Osteocyte (in vitro differentiated cells): ENCODE measurements at regions not wholly inside any gene's neighbourhood (a gene's known extent, or its start where the extent isn't known, plus 50 kb on each side); places are given as distances from the start of the nearest gene placed in this dataset.

Experiments used
- DNase-seq: peaks from one replicate; pipeline ENCODE4 v3.0.0; 2021; ENCODE audit warnings: mixed read lengths; ENCODE audit not compliant: unreplicated experiment; ENCODE audit errors: extremely low spot score
- H3K27ac Mint-ChIP-seq: one replicate; pipeline ENCODE4 v1.8.0; 2021; ENCODE audit warnings: mild to moderate bottlenecking, mixed read lengths; ENCODE audit not compliant: unreplicated experiment
- H3K27me3 Mint-ChIP-seq: one replicate; pipeline ENCODE4 v1.8.0; 2021; ENCODE audit warnings: mixed read lengths; ENCODE audit not compliant: unreplicated experiment
- H3K36me3 Mint-ChIP-seq: one replicate; pipeline ENCODE4 v1.8.0; 2021; ENCODE audit warnings: mixed read lengths; ENCODE audit not compliant: unreplicated experiment
- H3K4me1 Mint-ChIP-seq: one replicate; pipeline ENCODE4 v1.8.0; 2021; ENCODE audit warnings: mixed read lengths; ENCODE audit not compliant: unreplicated experiment
- H3K4me3 Mint-ChIP-seq: one replicate; pipeline ENCODE4 v1.8.0; 2021; ENCODE audit warnings: mild to moderate bottlenecking, moderate library complexity, mixed read lengths; ENCODE audit not compliant: unreplicated experiment
- H3K9me3 Mint-ChIP-seq: one replicate; pipeline ENCODE4 v1.8.0; 2021; ENCODE audit warnings: mixed read lengths; ENCODE audit not compliant: unreplicated experiment
- TF ChIP-seq, protein P1 (sequence below): fragments of 200-600 bp; sonication (generic); IDR thresholded peaks from 2 replicates; pipeline ENCODE4 v1.5.0; 2021; ENCODE audit warnings: antibody characterized with exemption, mild to moderate bottlenecking, moderate library complexity

DNA sequence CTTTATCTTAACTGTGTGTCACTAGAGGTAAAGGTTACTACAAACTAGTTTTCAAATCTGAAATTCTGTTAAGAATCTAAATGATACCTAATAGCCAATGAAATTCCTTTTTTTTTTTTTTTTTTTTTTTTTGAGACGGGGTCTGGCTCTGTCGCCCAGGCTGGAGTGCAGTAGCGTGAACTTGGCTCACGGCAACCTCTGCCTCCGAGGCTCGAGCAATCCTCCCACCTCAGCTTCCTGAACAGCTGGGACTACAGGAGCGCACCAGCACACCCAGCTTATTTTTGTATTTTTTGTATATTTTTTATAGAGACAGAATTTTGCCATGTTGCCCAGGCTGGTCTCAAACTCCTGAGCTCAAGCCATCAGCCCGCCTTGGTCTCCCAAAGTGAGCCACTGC is 160.3 kb upstream of the NEBL start:
- Mint-ChIP-seq H3K9me3 (peaks cover 7% of the 10 kb centered on the region), H3K4me3 (no peak overlapping the region), H3K36me3 (no peaks in the 10 kb centered on the region), H3K4me1 (no peaks in the 10 kb centered on the region), H3K27me3 (peaks cover 20% of the 10 kb centered on the region), H3K27ac (no peak overlapping the region)
- DNase-seq, result no peak
- TF ChIP-seq, protein P1, sequence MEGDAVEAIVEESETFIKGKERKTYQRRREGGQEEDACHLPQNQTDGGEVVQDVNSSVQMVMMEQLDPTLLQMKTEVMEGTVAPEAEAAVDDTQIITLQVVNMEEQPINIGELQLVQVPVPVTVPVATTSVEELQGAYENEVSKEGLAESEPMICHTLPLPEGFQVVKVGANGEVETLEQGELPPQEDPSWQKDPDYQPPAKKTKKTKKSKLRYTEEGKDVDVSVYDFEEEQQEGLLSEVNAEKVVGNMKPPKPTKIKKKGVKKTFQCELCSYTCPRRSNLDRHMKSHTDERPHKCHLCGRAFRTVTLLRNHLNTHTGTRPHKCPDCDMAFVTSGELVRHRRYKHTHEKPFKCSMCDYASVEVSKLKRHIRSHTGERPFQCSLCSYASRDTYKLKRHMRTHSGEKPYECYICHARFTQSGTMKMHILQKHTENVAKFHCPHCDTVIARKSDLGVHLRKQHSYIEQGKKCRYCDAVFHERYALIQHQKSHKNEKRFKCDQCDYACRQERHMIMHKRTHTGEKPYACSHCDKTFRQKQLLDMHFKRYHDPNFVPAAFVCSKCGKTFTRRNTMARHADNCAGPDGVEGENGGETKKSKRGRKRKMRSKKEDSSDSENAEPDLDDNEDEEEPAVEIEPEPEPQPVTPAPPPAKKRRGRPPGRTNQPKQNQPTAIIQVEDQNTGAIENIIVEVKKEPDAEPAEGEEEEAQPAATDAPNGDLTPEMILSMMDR, result no peak

DNA sequence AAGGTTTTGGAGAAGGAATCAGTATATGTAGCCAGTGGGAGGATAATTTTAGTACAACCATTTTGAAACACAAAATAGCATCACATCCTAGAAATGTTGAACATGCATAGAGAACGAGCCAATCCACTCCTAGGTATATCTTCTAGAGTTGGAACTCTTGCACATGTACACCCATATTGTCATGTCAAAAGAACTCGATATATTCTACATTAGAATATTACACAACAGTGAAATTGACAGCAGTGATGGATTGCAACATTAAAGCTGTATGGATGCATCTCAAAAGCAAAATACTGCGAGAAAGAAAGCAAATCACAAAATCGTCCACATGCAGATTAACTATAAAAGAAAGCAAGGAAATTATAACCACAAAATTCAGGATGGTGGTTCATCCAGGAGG is 159.3 kb upstream of the NEBL start:
- TF ChIP-seq, protein P1, result no peak
- Mint-ChIP-seq H3K27ac (no peak overlapping the region), H3K27me3 (peaks cover 28% of the 10 kb centered on the region), H3K4me1 (no peaks in the 10 kb centered on the region), H3K4me3 (no peak overlapping the region), H3K9me3 (peaks cover 11% of the 10 kb centered on the region), H3K36me3 (no peaks in the 10 kb centered on the region)
- no peak for DNase-seq

DNA sequence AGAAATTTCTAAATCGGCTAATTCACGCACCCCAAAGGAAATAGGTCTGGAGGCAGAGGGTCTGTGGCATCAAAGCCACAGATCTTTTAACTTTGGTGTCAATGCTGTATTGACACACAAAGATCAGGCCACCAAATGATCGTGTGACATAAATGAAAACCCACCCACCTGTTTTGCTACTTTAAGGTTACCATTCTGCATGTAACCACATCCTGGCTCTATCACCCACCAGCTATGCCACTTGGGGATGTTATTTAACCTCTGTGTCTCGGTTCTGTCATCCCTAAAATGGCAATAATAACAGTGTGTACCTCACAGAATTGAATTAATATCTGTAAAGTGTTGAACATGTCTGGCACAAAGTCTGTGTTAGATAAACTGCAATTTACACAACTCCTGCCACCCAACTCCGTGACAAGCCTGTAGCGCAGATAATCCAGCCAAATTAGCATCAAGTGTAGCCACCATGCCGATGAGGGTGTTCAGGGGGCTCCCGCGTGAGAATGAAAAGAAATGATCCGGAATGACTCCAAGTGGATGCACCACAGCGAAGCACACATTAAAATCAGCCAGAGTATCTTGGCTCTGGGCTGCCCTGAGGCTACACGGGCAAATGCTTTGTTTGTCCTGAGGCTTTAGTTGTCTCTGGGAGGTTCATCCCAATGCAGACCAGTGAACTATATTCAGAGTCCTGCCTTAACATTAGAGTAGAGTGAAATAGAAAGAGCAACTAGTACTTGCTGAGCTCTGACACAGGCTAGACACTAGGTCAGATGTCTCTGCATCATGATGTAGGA is 158.4 kb upstream of the NEBL start:
- H3K27me3 Mint-ChIP-seq, result peaks cover 34% of the 10 kb centered on the region
- H3K36me3 Mint-ChIP-seq, result no peaks in the 10 kb centered on the region
- H3K27ac Mint-ChIP-seq, result no peak overlapping the region
- TF ChIP-seq, protein P1, result no peak
- no peaks in the 10 kb centered on the region for H3K4me1 Mint-ChIP-seq
- H3K4me3 Mint-ChIP-seq, result no peak overlapping the region
- no peak for DNase-seq
- peaks cover 11% of the 10 kb centered on the region for H3K9me3 Mint-ChIP-seq

DNA sequence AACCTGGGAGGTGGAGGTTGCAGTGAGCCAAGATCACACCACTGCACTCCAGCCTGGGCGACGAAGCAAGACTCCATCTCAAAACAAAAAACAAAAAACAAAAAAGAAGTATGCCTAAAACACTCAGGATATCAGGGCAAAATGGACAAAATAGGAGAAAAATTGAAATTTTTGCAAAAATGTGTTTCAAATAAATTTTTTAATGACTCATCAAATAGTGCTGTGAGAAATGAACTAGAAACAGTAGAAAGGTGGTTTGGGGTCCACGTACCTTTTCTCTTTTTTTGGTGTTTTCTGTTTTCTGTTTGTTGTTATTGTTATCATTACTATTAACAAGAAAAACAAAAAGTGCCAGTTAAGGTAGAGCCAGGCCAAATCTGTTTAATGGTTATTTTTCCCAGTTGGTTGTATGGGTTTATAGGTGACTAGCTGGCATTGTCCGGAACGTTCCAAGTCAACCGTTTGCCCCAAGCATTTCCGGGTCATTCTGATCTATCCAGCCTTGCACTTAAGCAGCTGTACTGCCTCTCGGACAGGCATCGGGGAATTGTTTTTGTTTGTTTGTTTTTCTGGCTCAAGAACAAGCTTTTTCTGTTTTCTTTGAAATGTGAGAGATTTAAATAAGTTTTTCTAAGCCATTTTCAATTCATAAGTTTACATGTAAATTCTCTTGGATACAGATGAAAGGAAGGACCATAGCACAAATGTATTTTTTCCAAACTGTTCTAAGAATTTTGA is 157.0 kb upstream of the NEBL start:
- Mint-ChIP-seq H3K27me3 (peaks cover 44% of the 10 kb centered on the region), H3K4me3 (no peak overlapping the region), H3K27ac (no peak overlapping the region), H3K36me3 (no peaks in the 10 kb centered on the region), H3K4me1 (no peaks in the 10 kb centered on the region), H3K9me3 (peaks cover 8% of the 10 kb centered on the region)
- TF ChIP-seq, protein P1, result no peak
- no peak for DNase-seq

DNA sequence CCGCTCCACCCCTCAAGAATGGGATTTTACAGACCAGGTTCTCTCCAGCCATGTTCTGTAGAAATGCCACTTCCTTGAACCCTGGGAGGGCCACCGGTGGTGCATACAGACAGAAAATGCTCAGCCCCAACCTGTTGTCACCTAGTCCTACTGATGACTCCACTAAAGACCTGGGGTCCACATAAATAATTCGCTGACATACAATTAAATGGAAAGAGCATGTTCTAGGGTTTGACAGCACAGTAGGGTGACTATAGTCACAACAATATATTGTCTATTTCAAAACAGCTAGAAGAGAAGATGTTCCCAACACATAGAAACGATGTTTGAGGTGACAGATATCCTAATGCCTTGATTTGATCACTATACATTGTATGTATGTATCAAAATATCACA is 155.6 kb upstream of the NEBL start:
- no peak for DNase-seq
- Mint-ChIP-seq H3K27ac (no peak overlapping the region), H3K4me3 (no peak overlapping the region), H3K27me3 (peaks cover 46% of the 10 kb centered on the region), H3K9me3 (peaks cover 7% of the 10 kb centered on the region), H3K36me3 (no peaks in the 10 kb centered on the region), H3K4me1 (no peaks in the 10 kb centered on the region)
- TF ChIP-seq, protein P1, result no peak
